MM.1S (cell line): ENCODE measurements at regions not wholly inside any gene's neighbourhood (a gene's known extent, or its start where the extent isn't known, plus 50 kb on each side); places are given as distances from the start of the nearest gene placed in this dataset.

Experiments
- CTCF ChIP-seq: fragments of 300-600 bp; sonication (generic); IDR thresholded peaks from 2 replicates; pipeline ENCODE4 v1.5.1; 2016; ENCODE audit warnings: antibody characterized with exemption, low read length, mixed read lengths
- EZH2 ChIP-seq: fragments of 300-600 bp; sonication (generic); optimal IDR thresholded peaks from 2 replicates; pipeline ENCODE3; 2017; ENCODE audit warnings: low read depth, mild to moderate bottlenecking, antibody characterized with exemption, low read length, mixed read lengths
- EZH2phosphoT487 ChIP-seq: fragments of 300-600 bp; sonication (generic); IDR thresholded peaks from 2 replicates; pipeline ENCODE4 v1.6.1; 2018; ENCODE audit warnings: antibody characterized with exemption, low read length

GRCh38 chr2:19106376-19106775 lies 252.0 kb downstream of the OSR1 start:
- TF ChIP-seq CTCF (no peak), EZH2phosphoT487 (no peak), EZH2 (no peak)
